ENCODE measurements at regions not wholly inside any gene's neighbourhood (a gene's known extent, or its start where the extent isn't known, plus 50 kb on each side); places are given as distances from the start of the nearest gene placed in this dataset.

DNA sequence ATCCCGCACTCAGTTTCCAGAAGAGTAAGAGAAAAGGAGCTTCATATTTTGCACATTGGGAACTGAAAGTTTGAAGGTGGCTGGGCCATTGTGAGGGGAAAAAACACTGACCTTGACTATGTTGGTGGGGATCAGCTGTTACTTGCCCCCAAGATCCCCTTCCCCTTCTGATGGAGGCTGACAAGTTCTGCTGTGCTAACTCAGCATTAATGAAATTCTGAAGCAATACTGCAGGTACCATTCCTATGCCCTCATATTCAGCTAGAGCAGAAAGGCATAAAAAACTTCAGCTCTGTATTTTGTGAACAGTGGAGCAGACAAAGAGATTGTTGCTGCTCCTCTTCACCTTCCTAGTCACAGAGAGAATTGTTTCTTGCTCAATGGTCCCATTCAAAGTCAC is 1013.8 kb upstream of the C9orf72 start:
- DNase-seq (ENCODE audit: low spot score) (no peak), FAIRE-seq (no peak)

- FAIRE-seq, result no peak
- no peak for DNase-seq (ENCODE audit: low spot score)
These were observed 1025.1 kb upstream of the C9orf72 start for GRCh38 chr9:28598408-28598807.

GRCh38 chr9:28600226-28600625 is 1026.9 kb upstream of the C9orf72 start:
- no peak for DNase-seq (ENCODE audit: low spot score)
- FAIRE-seq, result no peak

DNA sequence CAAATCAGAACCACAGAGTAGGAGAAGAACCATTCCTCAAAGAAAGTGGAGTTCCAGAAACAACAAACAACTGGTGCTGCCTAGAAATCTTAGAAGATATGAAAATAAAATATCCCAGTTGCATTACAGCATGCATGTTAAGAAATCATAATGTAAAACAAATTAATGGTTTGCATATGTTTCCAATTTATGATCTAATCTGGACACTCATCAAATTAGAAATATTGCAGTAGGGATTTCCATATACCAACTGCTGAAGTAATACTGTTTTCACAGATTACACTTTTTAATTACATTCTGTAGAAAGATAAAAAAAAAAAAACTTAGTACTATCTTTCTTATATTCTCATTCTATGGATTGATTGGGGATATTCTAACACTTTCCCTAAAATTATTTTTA is 1034.6 kb upstream of the C9orf72 start:
- FAIRE-seq (no peak), DNase-seq (ENCODE audit: low spot score) (no peak)

- FAIRE-seq (no peak), DNase-seq (ENCODE audit: low spot score) (no peak)
These were observed 1037.1 kb upstream of the C9orf72 start for GRCh38 chr9:28610339-28610738.

GRCh38 chr9:28616310-28616709 is 1043.0 kb upstream of the C9orf72 start:
- FAIRE-seq, result no peak
- no peak for DNase-seq (ENCODE audit: low spot score)

- DNase-seq (ENCODE audit: low spot score) (no peak), FAIRE-seq (no peak)
These were observed 1046.7 kb upstream of the C9orf72 start for GRCh38 chr9:28620011-28620410.

GRCh38 chr9:28620661-28621060 is 1047.4 kb upstream of the C9orf72 start:
- DNase-seq (ENCODE audit: low spot score) (no peak), FAIRE-seq (no peak)

DNA sequence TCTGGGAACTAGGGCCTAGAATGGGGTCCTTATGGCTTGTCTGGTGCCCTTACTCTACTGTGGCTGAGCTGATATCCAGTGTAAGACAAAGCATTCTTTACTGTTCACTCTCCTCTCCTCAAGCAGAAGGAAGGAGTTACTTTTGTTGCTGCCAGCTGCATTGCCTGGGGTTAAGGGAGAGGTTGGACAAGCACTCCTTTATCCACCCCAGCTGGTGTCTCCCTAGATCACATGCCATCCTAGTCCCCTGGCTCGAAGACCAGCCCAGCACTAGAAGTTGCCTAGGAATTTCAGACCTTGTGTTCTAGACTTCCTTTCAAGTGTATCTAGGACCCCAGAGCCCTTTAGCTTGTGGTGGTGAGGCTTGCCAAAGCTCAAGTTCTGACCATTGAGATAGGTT is 1051.5 kb upstream of the C9orf72 start:
- FAIRE-seq (no peak), DNase-seq (ENCODE audit: low spot score) (no peak)

DNA sequence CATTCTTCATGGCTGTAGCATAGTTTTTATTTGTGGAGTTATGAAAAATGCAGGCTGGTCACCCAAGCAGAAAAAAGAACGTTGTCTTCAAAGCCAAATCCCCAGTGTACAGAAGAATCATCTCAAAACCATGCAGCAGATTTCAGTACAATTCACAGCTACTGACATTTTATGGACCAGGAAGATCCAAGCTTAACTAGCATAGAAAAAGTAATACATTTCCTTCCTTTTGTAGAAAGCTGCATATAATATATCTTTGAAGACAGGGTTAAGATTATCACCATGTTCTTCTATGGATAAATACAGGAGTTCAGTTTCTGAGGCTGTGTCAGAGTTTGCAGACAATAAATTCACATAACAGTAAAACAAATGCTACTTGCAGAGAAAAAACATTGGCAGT is 1054.8 kb upstream of the C9orf72 start:
- FAIRE-seq (no peak), DNase-seq (ENCODE audit: low spot score) (no peak)

GRCh38 chr9:28648723-28649122 is 1075.4 kb upstream of the C9orf72 start:
- DNase-seq (ENCODE audit: low spot score), result no peak
- no peak for FAIRE-seq

DNA sequence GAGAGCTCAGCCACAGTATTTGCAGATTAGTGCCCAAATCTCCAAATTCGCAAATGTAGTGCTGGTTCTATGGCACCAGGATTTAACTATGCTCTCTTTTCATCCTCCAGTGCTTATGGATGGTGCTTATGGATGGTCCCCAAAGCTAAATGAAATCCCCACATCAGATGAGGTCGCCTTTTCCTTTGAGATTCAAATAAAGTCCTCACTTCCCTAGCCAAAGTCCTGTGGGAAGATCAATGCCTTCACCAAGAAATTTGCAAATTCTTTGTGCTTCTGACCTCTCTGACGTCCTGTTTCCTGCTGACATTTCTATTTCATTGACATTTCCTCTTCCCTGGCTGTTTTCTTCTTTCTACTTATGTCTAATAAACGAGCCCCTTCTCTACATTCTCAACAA is 1077.0 kb upstream of the C9orf72 start:
- DNase-seq (ENCODE audit: low spot score) (no peak), FAIRE-seq (no peak)

- no peak for FAIRE-seq
- DNase-seq (ENCODE audit: low spot score), result no peak
These were observed 1077.9 kb upstream of the C9orf72 start for GRCh38 chr9:28651050-28651722.

DNA sequence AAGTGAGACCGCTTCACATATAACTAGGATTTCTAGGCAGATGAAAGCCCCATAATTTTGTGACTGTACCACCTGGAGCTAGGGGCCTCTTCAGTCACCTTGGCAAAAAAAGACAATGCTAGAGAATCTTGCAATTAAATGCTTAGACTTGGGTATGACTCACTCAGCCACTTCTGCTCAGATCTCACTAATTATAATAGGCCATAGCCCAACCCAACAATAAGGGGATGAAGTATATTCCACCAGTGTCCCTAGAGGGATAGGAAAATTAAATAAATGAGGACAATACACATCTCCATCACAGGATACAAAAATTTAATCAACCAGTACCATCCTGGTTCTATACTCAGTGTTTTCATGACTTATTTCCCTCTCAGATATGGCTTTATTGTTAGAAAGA is 1079.9 kb upstream of the C9orf72 start:
- DNase-seq (ENCODE audit: low spot score), result no peak
- FAIRE-seq, result no peak

- FAIRE-seq (no peak), DNase-seq (ENCODE audit: low spot score) (no peak)
These were observed 1083.4 kb upstream of the C9orf72 start for GRCh38 chr9:28656727-28657126.

GRCh38 chr9:28661853-28662252 is 1088.6 kb upstream of the C9orf72 start:
- FAIRE-seq (no peak), DNase-seq (ENCODE audit: low spot score) (no peak)

GRCh38 chr9:28662675-28663074 is 1089.4 kb upstream of the C9orf72 start:
- FAIRE-seq (no peak), DNase-seq (ENCODE audit: low spot score) (no peak)

- FAIRE-seq (no peak), DNase-seq (ENCODE audit: low spot score) (no peak)
These were observed 1094.9 kb upstream of the C9orf72 start for GRCh38 chr9:28668158-28668557.

GRCh38 chr9:28671000-28671399 is 1097.7 kb upstream of the C9orf72 start:
- FAIRE-seq (no peak), DNase-seq (ENCODE audit: low spot score) (no peak)

GRCh38 chr9:28678097-28678496 is 1104.8 kb upstream of the C9orf72 start:
- no peak for DNase-seq (ENCODE audit: low spot score)
- no peak for FAIRE-seq

DNA sequence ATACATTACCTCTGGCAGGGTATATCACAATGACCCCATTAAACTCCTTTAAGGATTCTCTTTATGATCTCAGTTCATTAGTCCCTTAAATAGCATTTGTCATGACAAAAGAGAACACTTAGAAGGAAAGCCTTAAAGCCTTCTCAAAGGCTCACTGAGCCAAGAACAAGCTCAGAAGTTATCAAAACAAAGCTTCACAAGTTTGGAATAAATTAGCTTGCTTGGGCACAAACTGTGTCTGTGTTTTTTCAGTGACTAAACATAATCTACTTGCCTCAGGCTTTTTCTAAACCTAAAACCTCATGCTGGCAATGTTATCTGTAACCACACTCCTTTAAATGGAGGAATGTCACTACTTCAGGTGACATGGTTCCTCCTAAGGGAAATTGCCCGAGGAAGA is 1114.9 kb upstream of the C9orf72 start:
- DNase-seq (ENCODE audit: low spot score) (no peak), FAIRE-seq (no peak)

DNA sequence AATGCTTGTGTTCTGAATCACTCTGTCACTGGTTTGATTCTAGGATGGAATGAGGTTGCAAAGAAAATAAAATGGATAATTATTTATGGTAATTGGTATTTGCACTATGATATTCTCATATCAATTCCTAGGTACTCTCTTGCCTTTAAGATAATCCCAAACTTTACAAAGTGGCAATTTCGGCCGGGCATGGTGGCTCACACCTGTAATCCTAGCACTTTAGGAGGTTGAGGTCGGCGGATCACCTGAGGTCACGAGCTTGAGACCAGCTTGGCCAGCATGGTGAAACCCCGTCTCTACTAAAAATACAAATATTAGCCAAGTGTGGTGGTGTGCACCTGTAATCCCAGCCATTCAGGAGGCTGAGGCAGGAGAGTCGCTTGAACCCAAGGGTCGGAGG is 1118.7 kb upstream of the C9orf72 start:
- no peak for FAIRE-seq

DNA sequence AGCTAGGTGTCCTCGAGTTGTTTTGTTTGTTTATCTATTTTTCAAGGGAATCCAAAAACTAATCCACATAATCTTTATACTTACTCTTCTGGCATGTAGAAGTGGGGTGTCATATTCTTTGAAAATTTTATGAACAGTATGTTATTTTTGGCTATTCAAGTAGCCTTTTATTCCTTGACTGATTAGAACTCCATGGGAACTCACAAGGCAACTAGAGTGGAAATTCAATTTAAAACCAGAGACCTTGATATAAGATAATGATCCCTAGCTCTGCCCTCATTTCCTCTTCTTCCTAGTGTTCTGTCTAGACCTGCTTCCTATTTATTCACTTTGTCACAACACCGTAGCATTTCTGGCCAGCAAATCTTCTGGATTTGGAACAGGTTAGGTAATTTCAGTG is 1123.7 kb upstream of the C9orf72 start:
- FAIRE-seq (no peak), DNase-seq (ENCODE audit: low spot score) (no peak)

More for the DNA sequence above, 1118.7 kb upstream of the C9orf72 start:
- no peak for DNase-seq (ENCODE audit: low spot score)

GRCh38 chr9:28699632-28700031 is 1126.4 kb upstream of the C9orf72 start:
- FAIRE-seq (no peak), DNase-seq (ENCODE audit: low spot score) (no peak)

Measured in RCC 7860 (cell line).